ENCODE measurements at regions not wholly inside any gene's neighbourhood (a gene's known extent, or its start where the extent isn't known, plus 50 kb on each side); places are given as distances from the start of the nearest gene placed in this dataset.
"Not testable (repeated sequence)": the region's sequence is repeated elsewhere in the genome, so short reads cannot be mapped to it uniquely, and the experiment has no call there.

- no peak for DNase-seq
These were observed 447.8 kb downstream of the PLK2 start for GRCh38 chr5:58012102-58012501.

- DNase-seq, result no peak
These were observed 448.6 kb downstream of the PLK2 start for GRCh38 chr5:58011301-58011700.

GRCh38 chr5:58009754-58010153, 450.1 kb downstream of the PLK2 start:
- DNase-seq, result no peak

- no peak for DNase-seq
These were observed 457.6 kb downstream of the PLK2 start for GRCh38 chr5:58002323-58002722.

- no peak for DNase-seq
These were observed 466.0 kb downstream of the PLK2 start for GRCh38 chr5:57993866-57994265.

GRCh38 chr5:57989378-57989777, 470.5 kb downstream of the PLK2 start:
- no peak for DNase-seq

- no peak for DNase-seq
These were observed 471.1 kb downstream of the PLK2 start for GRCh38 chr5:57988813-57989212.

- no peak for DNase-seq
These were observed 472.3 kb downstream of the PLK2 start for GRCh38 chr5:57987552-57987951.

- no peak for DNase-seq
These were observed 473.0 kb downstream of the PLK2 start for GRCh38 chr5:57986761-57987341.

GRCh38 chr5:57983426-57983825, 476.5 kb downstream of the PLK2 start:
- DNase-seq, result no peak

GRCh38 chr5:57979671-57980070, 480.2 kb downstream of the PLK2 start:
- DNase-seq, result no peak

- DNase-seq, result no peak
These were observed 483.4 kb downstream of the PLK2 start for GRCh38 chr5:57976506-57976905.

- not testable (repeated sequence) for DNase-seq
These were observed 487.8 kb downstream of the PLK2 start for GRCh38 chr5:57972099-57972498.

- DNase-seq, result no peak
These were observed 478.0 kb upstream of the ACTBL2 start for GRCh38 chr5:57960569-57960968.

GRCh38 chr5:57956636-57957035, 474.0 kb upstream of the ACTBL2 start:
- no peak for DNase-seq

- DNase-seq, result no peak
These were observed 472.9 kb upstream of the ACTBL2 start for GRCh38 chr5:57955511-57955910.

GRCh38 chr5:57953792-57954191, 471.2 kb upstream of the ACTBL2 start:
- no peak for DNase-seq

GRCh38 chr5:57950616-57951228, 468.1 kb upstream of the ACTBL2 start:
- no peak for DNase-seq

GRCh38 chr5:57948091-57948490, 465.5 kb upstream of the ACTBL2 start:
- no peak for DNase-seq

- no peak for DNase-seq
These were observed 464.6 kb upstream of the ACTBL2 start for GRCh38 chr5:57947181-57947580.

GRCh38 chr5:57940879-57941278, 458.3 kb upstream of the ACTBL2 start:
- no peak for DNase-seq

- no peak for DNase-seq
These were observed 457.6 kb upstream of the ACTBL2 start for GRCh38 chr5:57940236-57940635.

- DNase-seq, result no peak
These were observed 457.2 kb upstream of the ACTBL2 start for GRCh38 chr5:57939771-57940170.

- DNase-seq, result no peak
These were observed 456.7 kb upstream of the ACTBL2 start for GRCh38 chr5:57939335-57939734.

- DNase-seq, result no peak
These were observed 455.6 kb upstream of the ACTBL2 start for GRCh38 chr5:57938174-57938557.
